Endothelial cell of umbilical vein (primary cell): ENCODE measurements at regions not wholly inside any gene's neighbourhood (a gene's known extent, or its start where the extent isn't known, plus 50 kb on each side); places are given as distances from the start of the nearest gene placed in this dataset.

ENCODE experiments used
- EZH2 ChIP-seq: IDR thresholded peaks from 2 replicates; pipeline ENCODE4 v1.6.1; 2012; ENCODE audit warnings: borderline replicate concordance, low read depth, mild to moderate bottlenecking, moderate library complexity, low read length, inconsistent platforms; ENCODE audit not compliant: severe bottlenecking
- FOS ChIP-seq: IDR thresholded peaks from 2 replicates; pipeline ENCODE4 v1.6.1; 2011; ENCODE audit warnings: mild to moderate bottlenecking, low read length, moderate library complexity, borderline replicate concordance; ENCODE audit not compliant: insufficient read depth
- POLR2A ChIP-seq: IDR thresholded peaks from 2 replicates; pipeline ENCODE4 v1.6.1; 2012; ENCODE audit warnings: low read depth, mild to moderate bottlenecking, control low read depth, low read length
- POLR2AphosphoS5 ChIP-seq: IDR thresholded peaks from 2 replicates; pipeline ENCODE4 v1.6.1; 2012; ENCODE audit warnings: low read depth, mild to moderate bottlenecking, control low read depth, low read length, moderate library complexity; ENCODE audit not compliant: insufficient read depth
- TF ChIP-seq, protein P1 (sequence below): IDR thresholded peaks from 2 replicates; pipeline ENCODE4 v1.6.1; 2011; ENCODE audit not compliant: insufficient read depth, insufficient read length
- TF ChIP-seq, protein P2 (sequence below), 2 donors: IDR thresholded peaks; 1 replicate in 1 of 2; 2 replicates in 1 of 2; pipeline ENCODE4 v1.5.1; 2011; ENCODE audit warnings: low read length in 2 of 2, mild to moderate bottlenecking in 2 of 2, moderate library complexity in 2 of 2, control low read depth in 1 of 2, inconsistent platforms in 1 of 2, low read depth in 1 of 2; ENCODE audit not compliant: insufficient read depth in 1 of 2; ENCODE audit errors: extremely low read depth in 1 of 2

DNA sequence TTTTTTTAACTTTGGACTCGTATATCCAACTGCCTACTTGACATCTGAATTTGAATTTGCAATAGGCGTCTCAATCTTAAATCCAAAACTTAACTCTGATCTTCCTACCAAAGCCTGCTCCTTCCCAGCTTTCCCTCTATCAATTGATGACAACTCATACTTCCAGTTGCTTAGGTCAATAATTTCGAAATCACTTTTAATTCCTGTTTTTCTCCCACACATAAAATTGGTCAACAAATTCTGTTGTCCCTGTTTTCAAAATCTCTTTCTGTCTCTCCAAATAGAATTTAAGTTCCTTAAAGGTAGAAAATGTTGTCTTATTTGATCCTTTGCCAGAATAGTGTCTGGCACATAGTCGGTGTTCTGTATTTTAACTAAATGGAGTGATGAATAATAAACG is 332.4 kb downstream of the SATB1 start:
- TF ChIP-seq POLR2A (no peak), EZH2 (no peak), FOS (no peak), POLR2AphosphoS5 (no peak)
- TF ChIP-seq, protein P1, sequence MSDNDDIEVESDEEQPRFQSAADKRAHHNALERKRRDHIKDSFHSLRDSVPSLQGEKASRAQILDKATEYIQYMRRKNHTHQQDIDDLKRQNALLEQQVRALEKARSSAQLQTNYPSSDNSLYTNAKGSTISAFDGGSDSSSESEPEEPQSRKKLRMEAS = no peak
- TF ChIP-seq, protein P2, sequence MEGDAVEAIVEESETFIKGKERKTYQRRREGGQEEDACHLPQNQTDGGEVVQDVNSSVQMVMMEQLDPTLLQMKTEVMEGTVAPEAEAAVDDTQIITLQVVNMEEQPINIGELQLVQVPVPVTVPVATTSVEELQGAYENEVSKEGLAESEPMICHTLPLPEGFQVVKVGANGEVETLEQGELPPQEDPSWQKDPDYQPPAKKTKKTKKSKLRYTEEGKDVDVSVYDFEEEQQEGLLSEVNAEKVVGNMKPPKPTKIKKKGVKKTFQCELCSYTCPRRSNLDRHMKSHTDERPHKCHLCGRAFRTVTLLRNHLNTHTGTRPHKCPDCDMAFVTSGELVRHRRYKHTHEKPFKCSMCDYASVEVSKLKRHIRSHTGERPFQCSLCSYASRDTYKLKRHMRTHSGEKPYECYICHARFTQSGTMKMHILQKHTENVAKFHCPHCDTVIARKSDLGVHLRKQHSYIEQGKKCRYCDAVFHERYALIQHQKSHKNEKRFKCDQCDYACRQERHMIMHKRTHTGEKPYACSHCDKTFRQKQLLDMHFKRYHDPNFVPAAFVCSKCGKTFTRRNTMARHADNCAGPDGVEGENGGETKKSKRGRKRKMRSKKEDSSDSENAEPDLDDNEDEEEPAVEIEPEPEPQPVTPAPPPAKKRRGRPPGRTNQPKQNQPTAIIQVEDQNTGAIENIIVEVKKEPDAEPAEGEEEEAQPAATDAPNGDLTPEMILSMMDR (IDR thresholded peaks at IDR 0.05; ENCODE audit: extremely low read depth in 1 of 2, insufficient read depth in 1 of 2, low read depth in 1 of 2, low read length in 2 of 2) = no peak
